ENCODE measurements at regions not wholly inside any gene's neighbourhood (a gene's known extent, or its start where the extent isn't known, plus 50 kb on each side); places are given as distances from the start of the nearest gene placed in this dataset.

DNA sequence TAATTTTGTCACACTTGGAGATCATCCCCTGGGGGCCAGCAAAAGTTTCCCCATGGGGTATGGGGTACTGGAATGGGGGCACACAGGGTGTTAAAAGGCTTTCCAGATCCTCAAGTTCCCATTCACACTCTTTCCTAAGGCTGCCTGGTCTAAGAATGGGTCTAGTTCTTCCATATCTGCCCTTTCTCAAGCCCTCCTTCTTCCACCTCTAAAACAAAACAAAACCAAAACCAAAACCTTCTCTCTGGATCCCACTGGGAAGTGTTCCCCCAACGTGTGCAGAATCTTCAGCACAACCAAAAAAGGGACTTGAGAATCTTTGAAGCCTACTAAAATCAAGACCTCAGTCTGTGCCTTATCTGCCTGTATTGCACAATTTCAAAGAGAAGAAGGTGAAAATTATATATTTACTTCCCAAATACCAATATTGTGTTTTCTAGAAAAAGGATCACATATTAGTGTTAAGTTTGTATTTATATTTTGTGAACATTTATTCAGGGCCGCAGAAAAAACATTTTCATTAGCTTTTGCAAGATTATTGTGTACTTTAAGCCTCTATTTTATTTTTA, 207.2 kb upstream of the TCF4 start:
- in situ Hi-C loops (cut with HindIII; ENCODE audit: low pct_unique_long_range_greater_than_20kb, low sequenced_read_pairs), result no loop called here
- no peak for TF ChIP-seq JUND (IDR thresholded peaks at IDR 0.05; ENCODE audit: low read depth)
- no peak for DNase-seq (ENCODE audit: low read depth in 1 of 2, low spot score in 1 of 2)

DNA sequence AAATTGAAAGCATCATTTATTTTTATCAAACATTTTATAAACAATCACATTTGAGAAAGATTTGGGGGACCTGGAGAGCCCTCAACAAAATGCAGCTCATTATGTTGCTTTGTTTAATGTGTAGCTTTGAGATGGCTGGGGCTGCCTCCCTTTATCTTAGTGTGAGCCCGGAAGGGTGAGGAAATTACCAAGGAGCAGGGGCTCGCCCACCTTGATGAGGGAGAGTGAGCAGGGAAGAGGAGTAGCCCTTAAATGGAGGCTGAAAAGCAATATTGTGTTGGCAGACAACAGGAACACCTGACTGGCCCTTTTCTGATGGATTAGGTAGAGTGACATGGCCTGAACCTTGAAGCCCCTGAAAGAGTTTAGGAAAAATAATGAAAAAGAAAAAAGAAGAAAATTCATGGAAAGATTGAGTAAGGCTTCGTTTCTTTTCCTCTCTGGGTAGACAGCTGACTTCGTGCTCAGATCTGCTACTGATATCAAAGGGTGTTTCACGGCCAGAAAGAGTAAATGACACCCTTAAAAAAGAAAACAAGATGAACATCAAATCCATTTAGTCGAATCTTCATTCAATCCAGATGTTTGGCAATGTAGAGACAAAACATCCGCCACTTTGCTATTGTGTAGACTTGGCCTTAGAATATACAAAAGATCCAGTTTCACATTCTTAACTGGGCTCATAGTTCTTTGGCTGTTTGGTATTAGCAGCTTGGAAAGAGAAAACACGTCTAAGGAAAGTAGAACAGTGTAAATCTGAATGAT, 206.5 kb upstream of the TCF4 start:
- in situ Hi-C loops (cut with HindIII; ENCODE audit: low pct_unique_long_range_greater_than_20kb, low sequenced_read_pairs), result no loop called here
- DNase-seq (ENCODE audit: low read depth in 1 of 2, low spot score in 1 of 2), result no peak
- TF ChIP-seq JUND (IDR thresholded peaks at IDR 0.05; ENCODE audit: low read depth), result no peak

DNA sequence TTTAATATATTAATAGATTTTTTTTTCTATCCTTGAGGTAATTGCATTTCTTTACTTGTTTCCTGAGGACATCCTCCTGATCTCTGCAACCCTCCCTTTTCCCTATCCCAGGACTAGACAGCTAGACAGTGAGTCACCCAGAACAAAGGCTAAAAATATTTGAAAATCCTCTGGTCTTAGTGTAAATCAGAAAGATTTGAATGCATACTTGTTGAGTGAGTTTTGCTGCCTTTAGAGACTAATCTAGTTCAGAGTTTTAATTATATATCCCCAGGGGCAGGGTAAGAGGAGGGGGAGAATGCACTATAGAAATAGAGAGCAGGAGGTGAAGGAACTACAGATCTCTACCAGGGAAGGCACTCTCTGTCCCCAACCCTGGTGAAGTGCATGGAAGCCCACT, 202.3 kb upstream of the TCF4 start:
- TF ChIP-seq JUND (IDR thresholded peaks at IDR 0.05; ENCODE audit: low read depth), result no peak
- in situ Hi-C loops (cut with HindIII; ENCODE audit: low pct_unique_long_range_greater_than_20kb, low sequenced_read_pairs), result no loop called here
- DNase-seq (ENCODE audit: low read depth in 1 of 2, low spot score in 1 of 2), result no peak

DNA sequence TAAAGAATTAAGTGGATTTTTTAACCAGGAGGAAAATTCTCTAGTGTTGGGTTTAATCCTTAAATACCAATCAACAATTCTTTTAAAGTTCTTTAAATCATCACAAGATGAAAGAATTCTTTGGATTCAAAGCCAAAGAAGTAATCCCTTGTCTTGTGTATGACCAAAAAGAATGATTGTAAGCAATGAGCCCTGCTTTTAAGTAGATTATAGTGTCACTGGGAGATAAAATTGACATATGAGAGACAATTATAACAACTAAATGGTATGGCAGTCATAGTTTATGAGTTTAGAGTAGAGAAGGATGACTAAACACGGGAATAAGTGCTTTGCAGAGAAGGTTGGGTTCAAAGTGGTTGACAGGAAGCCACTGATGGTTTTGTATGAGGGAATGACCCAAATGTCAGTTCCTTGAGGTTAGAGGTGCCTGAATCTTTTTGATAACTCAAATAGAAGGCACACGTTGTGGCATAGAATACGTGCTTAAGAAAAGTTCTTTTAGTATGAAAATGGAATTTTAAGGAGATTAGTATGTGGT, 199.6 kb upstream of the TCF4 start:
- in situ Hi-C loops (cut with HindIII; ENCODE audit: low pct_unique_long_range_greater_than_20kb, low sequenced_read_pairs), result no loop called here
- no peak for DNase-seq (ENCODE audit: low read depth in 1 of 2, low spot score in 1 of 2)
- TF ChIP-seq JUND (IDR thresholded peaks at IDR 0.05; ENCODE audit: low read depth), result no peak

DNA sequence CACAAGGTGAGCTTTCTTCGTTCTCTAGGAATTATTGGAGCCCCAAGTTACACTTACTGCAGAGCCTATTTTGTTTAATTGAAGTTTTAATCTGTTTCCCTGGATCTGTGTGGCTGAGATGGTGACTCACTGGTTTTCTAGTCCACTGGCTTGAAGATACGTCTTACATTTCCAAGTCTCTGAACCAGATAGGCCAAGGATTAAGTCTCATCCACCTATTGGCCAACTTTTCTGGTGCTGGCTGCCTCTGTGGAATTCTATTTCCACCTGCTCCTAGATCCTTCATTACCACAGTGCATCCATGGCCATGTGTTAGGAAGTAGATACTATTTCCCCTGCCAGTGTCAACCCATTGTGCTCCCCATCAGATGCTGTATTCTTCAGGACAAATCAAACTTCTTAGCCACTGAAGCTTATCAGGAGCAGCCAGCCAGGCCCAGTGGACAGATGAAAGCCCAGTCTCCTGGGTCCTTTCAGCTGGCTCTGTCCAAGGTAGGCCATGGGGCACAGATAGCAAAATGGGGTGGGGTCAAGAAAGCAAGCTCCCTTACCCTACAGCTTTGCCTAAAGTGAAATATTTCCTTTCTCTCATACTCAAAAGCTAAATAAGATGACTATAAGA, 198.8 kb upstream of the TCF4 start:
- DNase-seq (ENCODE audit: low read depth in 1 of 2, low spot score in 1 of 2), result no peak
- TF ChIP-seq JUND (IDR thresholded peaks at IDR 0.05; ENCODE audit: low read depth), result no peak
- in situ Hi-C loops (cut with HindIII; ENCODE audit: low pct_unique_long_range_greater_than_20kb, low sequenced_read_pairs), result no loop called here

DNA sequence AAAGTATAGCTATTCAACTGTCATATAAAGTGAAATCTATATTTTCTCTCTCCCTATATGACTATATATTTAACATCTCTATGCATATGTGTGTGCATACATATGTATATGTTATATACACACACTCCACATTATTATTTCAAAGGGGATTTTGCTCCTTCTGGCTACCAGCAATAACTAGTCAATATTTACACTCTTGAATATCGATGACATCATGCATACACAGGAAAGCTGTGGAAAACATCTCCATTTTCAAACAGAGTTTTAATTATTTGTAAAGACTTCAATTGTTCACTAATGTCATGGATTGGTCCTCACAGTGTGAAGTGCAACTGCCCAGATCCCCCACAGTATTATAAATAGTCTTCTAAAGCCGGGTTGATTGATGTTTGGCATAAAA, 195.9 kb upstream of the TCF4 start:
- TF ChIP-seq JUND (IDR thresholded peaks at IDR 0.05; ENCODE audit: low read depth), result no peak
- in situ Hi-C loops (cut with HindIII; ENCODE audit: low pct_unique_long_range_greater_than_20kb, low sequenced_read_pairs), result no loop called here
- no peak for DNase-seq (ENCODE audit: low read depth in 1 of 2, low spot score in 1 of 2)

DNA sequence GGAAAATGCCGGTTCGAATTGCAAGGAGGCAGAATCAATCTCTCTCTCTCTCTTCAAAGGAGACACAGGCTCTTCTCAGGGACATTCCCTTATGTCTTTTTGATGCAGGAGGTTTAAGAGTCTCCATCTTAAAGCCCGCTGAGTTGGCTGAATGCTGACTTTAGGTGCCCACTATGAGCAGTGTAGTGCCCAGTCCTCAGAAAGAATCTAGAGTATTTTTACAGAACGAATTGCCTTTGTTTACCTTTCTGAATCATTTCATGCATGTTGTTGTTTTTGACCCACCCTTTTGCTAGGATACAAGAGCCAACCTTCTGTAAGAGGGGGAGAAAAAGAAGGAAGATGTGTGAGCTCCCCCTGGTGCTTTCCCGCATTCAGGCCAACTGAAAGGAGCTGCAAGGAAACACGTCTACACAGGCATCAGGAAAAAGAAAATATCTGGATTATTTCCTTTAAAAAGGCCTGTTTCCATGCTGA, 193.5 kb upstream of the TCF4 start:
- in situ Hi-C loops (cut with HindIII; ENCODE audit: low pct_unique_long_range_greater_than_20kb, low sequenced_read_pairs), result no loop called here
- DNase-seq (ENCODE audit: low read depth in 1 of 2, low spot score in 1 of 2), result peak; percentile 38 to 61
- TF ChIP-seq JUND (IDR thresholded peaks at IDR 0.05; ENCODE audit: low read depth), result no peak

DNA sequence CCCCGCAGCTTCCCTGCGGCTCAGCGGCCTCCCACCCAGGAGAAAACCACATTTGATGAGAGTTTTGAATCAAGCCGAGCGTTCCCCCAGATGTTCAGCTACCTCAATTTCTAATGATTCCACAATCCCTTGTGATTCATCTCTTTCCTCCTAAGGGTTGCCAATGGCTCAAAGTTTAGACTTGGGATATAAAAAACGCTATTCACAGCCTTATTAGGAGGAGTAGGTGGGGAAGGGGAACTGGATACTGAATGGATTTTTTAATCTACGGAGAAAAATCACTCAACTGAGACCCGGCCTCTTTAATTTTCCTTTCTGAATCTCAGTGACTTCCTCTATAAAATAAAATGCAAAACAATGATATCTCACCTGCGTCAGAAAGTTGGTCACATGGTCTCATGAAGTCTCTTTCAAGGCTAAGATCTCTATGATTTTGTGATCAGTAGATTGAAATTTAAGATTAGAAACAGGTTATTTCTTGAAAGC, 192.6 kb upstream of the TCF4 start:
- in situ Hi-C loops (cut with HindIII; ENCODE audit: low pct_unique_long_range_greater_than_20kb, low sequenced_read_pairs), result no loop called here
- DNase-seq (ENCODE audit: low read depth in 1 of 2, low spot score in 1 of 2), result no peak
- no peak for TF ChIP-seq JUND (IDR thresholded peaks at IDR 0.05; ENCODE audit: low read depth)

DNA sequence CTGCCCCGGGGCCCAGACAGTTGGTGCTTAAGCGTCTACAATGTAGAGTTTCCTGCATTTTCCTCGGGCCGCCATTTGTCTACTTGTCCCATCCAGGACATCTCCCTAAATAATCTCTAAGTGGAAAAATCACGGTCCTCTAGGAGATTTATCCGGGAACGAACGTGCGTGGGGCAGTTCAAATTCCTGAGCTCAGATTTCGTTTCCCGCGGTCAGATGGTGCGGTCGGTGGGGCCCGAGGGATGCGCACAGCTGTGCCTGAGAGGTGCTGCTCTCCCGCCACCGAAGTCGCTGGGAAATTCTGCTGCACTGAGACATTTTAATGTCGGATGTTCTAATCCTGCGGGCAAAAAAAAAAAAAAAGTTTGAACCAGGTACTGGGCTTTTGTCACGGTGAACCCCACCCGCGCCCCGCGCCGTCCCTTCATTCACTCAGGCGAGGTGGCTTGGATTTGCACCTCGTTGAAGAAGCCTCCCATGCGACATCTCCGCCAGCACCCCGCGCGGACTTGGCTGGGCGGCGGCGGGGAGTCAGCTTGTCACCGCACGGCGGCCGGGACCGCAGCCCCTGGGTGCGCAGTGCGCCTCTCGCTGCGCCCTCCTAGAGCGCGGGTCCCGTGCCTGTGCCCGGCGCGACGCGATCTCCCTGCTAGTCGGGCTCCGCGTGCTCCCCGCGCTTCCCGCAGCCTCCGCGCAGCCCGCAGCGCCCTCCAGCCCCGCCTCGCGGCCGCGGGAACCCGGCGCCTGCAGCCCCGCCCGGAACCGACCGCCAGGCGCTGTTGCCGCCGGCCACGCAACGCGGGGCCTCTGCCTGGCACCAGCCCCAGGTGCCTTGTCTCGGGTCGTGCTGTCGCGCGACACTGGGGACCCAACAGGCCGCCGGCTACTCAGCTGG, 191.9 kb upstream of the TCF4 start:
- no peak for DNase-seq (ENCODE audit: low read depth in 1 of 2, low spot score in 1 of 2)
- TF ChIP-seq JUND (IDR thresholded peaks at IDR 0.05; ENCODE audit: low read depth), result no peak
- in situ Hi-C loops (cut with HindIII; ENCODE audit: low pct_unique_long_range_greater_than_20kb, low sequenced_read_pairs), result no loop called here

DNA sequence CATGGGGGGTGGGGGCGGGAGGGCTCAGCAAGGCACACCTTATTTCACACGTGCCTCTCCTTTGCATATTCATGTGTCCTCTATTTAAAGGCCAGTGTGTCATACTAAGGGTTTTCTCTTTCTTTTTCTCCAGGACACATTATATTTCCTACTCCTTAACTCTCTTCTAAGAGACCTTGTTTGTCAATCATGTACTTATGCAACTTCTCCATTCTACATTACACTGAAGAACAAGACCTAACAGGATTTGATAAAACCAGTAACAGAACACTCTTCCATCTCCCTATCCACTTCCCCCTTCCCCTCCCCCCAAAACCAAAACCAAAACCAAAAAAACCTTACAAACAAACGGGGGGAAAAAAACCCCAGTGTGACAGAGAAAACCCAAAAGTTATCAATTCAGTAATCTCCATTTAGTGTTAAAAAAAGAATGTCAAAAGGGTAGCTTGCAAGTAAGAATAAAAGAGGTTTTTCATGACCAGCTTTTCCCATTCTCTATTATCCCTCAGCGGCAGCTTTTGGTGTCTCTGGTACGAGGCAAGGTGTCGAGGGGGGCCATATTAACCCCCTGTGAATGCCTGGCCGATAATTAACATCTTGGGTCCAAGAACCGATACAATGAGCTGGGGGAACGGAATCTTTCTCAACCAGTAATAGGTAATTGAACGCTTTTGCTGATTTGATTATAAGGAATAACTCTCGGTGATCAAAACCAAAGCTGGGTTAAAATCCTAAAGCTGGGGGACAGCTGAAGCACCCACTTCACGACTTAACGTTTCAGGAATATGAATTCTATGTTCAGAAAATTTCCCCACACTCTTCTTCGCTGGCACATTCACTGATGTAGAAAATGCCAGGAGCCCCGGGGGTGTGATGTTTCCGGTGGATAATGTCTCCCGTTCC, 191.0 kb upstream of the TCF4 start:
- in situ Hi-C loops (cut with HindIII; ENCODE audit: low pct_unique_long_range_greater_than_20kb, low sequenced_read_pairs), result no loop called here
- no peak for DNase-seq (ENCODE audit: low read depth in 1 of 2, low spot score in 1 of 2)
- no peak for TF ChIP-seq JUND (IDR thresholded peaks at IDR 0.05; ENCODE audit: low read depth)

DNA sequence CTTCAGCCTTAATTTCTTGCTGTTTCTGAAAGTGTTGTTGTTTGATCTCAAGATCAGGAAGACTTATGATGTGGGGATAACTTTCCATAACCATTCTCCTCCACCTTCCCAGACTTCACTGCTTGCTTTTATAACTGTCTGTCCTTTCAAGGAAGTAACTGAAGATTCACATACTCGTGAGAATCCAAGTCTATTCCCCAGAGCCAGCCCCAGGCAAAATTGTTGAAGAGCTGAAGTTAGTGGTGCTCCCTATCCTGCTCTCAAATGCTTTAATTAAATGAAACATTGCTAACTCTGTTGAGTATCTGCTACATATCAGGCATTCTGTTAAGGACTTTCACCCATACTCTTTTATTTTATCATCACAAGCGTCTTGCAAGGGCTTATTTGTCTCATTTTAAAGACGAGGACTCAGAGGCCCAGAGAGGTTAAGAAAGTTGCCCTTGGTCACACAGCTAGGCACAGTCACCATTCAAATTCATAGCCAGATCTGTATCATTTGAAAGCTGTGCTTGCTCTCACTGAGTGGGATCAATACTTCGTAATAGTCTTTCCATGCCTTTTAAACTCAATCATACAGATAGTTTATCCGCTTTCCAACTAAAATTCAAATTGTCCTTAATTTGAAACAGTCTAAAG, 189.8 kb upstream of the TCF4 start:
- no peak for TF ChIP-seq JUND (IDR thresholded peaks at IDR 0.05; ENCODE audit: low read depth)
- DNase-seq (ENCODE audit: low read depth in 1 of 2, low spot score in 1 of 2), result no peak
- in situ Hi-C loops (cut with HindIII; ENCODE audit: low pct_unique_long_range_greater_than_20kb, low sequenced_read_pairs), result no loop called here
